Activated CD8-positive, alpha-beta memory T cell treated with anti-CD3 and anti-CD28 coated beads, Interleukin-2, amount 50 U/mL, for 24 hours (primary cell): ENCODE measurements at regions not wholly inside any gene's neighbourhood (a gene's known extent, or its start where the extent isn't known, plus 50 kb on each side); places are given as distances from the start of the nearest gene placed in this dataset.

Source experiments
- DNase-seq: peaks from one replicate; pipeline ENCODE4 v3.0.0-alpha.2; 2020; ENCODE audit errors: extremely low read depth

GRCh38 chr10:4587466-4587865, 238.5 kb upstream of the AKR1E2 start:
- no peak for DNase-seq

GRCh38 chr10:4586776-4587175, 239.2 kb upstream of the AKR1E2 start:
- no peak for DNase-seq

GRCh38 chr10:4581929-4582328, 244.1 kb upstream of the AKR1E2 start:
- DNase-seq: no peak

- no peak for DNase-seq
Observed at GRCh38 chr10:4579844-4580243, 246.2 kb upstream of the AKR1E2 start.

- no peak for DNase-seq
Observed at GRCh38 chr10:4576206-4576605, 249.8 kb upstream of the AKR1E2 start.

- DNase-seq: no peak
Observed at GRCh38 chr10:4569151-4569550, 256.9 kb upstream of the AKR1E2 start.

- DNase-seq: no peak
Observed at GRCh38 chr10:4568731-4569130, 257.3 kb upstream of the AKR1E2 start.

GRCh38 chr10:4568086-4568485, 257.9 kb upstream of the AKR1E2 start:
- DNase-seq: no peak

GRCh38 chr10:4567637-4568036, 258.4 kb upstream of the AKR1E2 start:
- DNase-seq: no peak

- no peak for DNase-seq
Observed at GRCh38 chr10:4566011-4566410, 260.0 kb upstream of the AKR1E2 start.

- no peak for DNase-seq
Observed at GRCh38 chr10:4561296-4561695, 264.7 kb upstream of the AKR1E2 start.

- DNase-seq: no peak
Observed at GRCh38 chr10:4557469-4557868, 268.5 kb upstream of the AKR1E2 start.

- no peak for DNase-seq
Observed at GRCh38 chr10:4556527-4556926, 269.5 kb upstream of the AKR1E2 start.

GRCh38 chr10:4555920-4556319, 270.1 kb upstream of the AKR1E2 start:
- DNase-seq: no peak

- DNase-seq: no peak
Observed at GRCh38 chr10:4549139-4549653, 276.8 kb upstream of the AKR1E2 start.

GRCh38 chr10:4546931-4547330, 279.1 kb upstream of the AKR1E2 start:
- DNase-seq: no peak

GRCh38 chr10:4546500-4546899, 279.5 kb upstream of the AKR1E2 start:
- DNase-seq: peak; percentile 7

GRCh38 chr10:4545062-4545461, 280.9 kb upstream of the AKR1E2 start:
- DNase-seq: no peak

- no peak for DNase-seq
Observed at GRCh38 chr10:4543938-4544533, 282.0 kb upstream of the AKR1E2 start.

GRCh38 chr10:4541292-4541691, 284.7 kb upstream of the AKR1E2 start:
- no peak for DNase-seq

- no peak for DNase-seq
Observed at GRCh38 chr10:4538016-4538415, 288.0 kb upstream of the AKR1E2 start.

GRCh38 chr10:4535521-4535920, 290.5 kb upstream of the AKR1E2 start:
- no peak for DNase-seq

GRCh38 chr10:4533621-4534020, 292.4 kb upstream of the AKR1E2 start:
- no peak for DNase-seq

GRCh38 chr10:4532976-4533375, 293.0 kb upstream of the AKR1E2 start:
- no peak for DNase-seq
